ENCODE measurements at regions not wholly inside any gene's neighbourhood (a gene's known extent, or its start where the extent isn't known, plus 50 kb on each side); places are given as distances from the start of the nearest gene placed in this dataset.

- no peak for TF ChIP-seq CTCF (IDR thresholded peaks at IDR 0.05)
- no peak for TF ChIP-seq POLR2A (IDR thresholded peaks at IDR 0.05)
Observed at GRCh38 chr11:19407677-19408270, 167.0 kb upstream of the E2F8 start.

All from esophagus squamous epithelium (tissue), 4 donors.